ENCODE measurements at regions not wholly inside any gene's neighbourhood (a gene's known extent, or its start where the extent isn't known, plus 50 kb on each side); places are given as distances from the start of the nearest gene placed in this dataset.

DNA sequence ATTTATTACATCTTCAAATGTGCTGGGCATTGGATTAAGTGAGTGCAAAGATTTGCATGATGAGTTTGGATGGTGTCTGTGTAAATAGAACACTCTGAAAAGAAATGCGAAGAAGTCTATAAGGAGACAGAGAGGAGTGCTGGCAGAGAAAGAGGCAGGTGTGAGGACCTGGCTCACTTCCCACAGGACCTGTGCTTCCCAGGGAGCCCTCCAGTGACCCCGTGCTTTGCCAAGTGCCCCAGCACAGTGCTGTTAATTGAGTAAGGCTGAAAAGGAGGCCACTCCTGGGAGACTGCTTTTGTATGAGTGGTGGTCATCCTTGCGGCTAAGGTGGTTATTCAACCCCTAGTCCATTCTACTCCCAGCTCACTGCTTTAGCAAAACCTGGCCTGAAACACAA lies 230.8 kb downstream of the OSR1 start:
- Mint-ChIP-seq H3K27ac (ENCODE audit: unreplicated experiment) (no peak overlapping the region), H3K36me3 (ENCODE audit: low read depth) (no peaks in the 10 kb centered on the region), H3K27me3 (ENCODE audit: low read depth) (peaks cover 7% of the 10 kb centered on the region), H3K9me3 (ENCODE audit: low read depth) (no peaks in the 10 kb centered on the region), H3K4me3 (ENCODE audit: unreplicated experiment) (no peak overlapping the region), H3K4me1 (ENCODE audit: low read depth) (peaks cover 40% of the 10 kb centered on the region)
- TF ChIP-seq, protein P1, sequence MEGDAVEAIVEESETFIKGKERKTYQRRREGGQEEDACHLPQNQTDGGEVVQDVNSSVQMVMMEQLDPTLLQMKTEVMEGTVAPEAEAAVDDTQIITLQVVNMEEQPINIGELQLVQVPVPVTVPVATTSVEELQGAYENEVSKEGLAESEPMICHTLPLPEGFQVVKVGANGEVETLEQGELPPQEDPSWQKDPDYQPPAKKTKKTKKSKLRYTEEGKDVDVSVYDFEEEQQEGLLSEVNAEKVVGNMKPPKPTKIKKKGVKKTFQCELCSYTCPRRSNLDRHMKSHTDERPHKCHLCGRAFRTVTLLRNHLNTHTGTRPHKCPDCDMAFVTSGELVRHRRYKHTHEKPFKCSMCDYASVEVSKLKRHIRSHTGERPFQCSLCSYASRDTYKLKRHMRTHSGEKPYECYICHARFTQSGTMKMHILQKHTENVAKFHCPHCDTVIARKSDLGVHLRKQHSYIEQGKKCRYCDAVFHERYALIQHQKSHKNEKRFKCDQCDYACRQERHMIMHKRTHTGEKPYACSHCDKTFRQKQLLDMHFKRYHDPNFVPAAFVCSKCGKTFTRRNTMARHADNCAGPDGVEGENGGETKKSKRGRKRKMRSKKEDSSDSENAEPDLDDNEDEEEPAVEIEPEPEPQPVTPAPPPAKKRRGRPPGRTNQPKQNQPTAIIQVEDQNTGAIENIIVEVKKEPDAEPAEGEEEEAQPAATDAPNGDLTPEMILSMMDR (IDR thresholded peaks at IDR 0.05): no peak
- DNase-seq (ENCODE audit: low spot score): no peak

DNA sequence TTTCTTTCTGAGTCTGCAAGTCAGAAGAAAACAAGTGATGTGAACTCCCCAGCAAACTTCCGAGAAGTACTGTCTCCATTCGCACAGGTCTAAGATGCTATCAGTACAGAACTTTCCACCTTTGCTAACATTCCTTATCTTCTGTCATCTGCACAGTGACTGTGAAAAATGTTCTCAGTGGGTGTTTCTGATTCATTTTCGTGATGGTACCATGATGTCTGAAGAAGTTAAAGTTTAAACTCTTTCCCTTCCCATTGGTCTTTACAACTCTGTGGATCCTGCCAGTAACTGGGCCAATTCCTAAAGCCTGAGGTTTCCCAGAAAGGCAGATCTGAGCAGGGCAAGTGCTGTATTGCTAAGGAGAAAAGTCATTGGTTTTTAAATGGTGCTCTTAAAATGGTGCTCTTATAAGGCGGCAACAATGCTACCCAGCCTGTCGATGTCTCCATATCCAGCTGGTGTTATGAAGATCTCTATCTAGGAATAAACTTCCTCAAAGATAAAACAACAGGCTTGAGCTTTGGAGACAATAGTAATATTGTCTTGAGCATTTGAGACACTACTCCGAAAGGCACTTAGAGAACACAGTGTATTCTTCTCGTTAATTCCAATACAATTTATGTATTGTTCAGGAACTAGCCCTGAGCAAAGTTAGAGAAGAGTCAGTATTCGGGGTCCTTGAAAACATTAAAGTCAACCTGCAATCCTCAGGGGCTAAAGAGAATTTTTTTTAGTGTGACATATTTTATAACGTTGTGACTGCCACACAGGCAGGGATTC lies 232.3 kb downstream of the OSR1 start:
- no peaks in the 10 kb centered on the region for H3K9me3 Mint-ChIP-seq (ENCODE audit: low read depth)
- peaks cover 41% of the 10 kb centered on the region for H3K4me1 Mint-ChIP-seq (ENCODE audit: low read depth)
- no peak overlapping the region for H3K27ac Mint-ChIP-seq (ENCODE audit: unreplicated experiment)
- TF ChIP-seq, protein P1 (IDR thresholded peaks at IDR 0.05): no peak
- peaks cover 7% of the 10 kb centered on the region for H3K27me3 Mint-ChIP-seq (ENCODE audit: low read depth)
- no peaks in the 10 kb centered on the region for H3K36me3 Mint-ChIP-seq (ENCODE audit: low read depth)
- DNase-seq (ENCODE audit: low spot score): no peak
- H3K4me3 Mint-ChIP-seq (ENCODE audit: unreplicated experiment): no peak overlapping the region

DNA sequence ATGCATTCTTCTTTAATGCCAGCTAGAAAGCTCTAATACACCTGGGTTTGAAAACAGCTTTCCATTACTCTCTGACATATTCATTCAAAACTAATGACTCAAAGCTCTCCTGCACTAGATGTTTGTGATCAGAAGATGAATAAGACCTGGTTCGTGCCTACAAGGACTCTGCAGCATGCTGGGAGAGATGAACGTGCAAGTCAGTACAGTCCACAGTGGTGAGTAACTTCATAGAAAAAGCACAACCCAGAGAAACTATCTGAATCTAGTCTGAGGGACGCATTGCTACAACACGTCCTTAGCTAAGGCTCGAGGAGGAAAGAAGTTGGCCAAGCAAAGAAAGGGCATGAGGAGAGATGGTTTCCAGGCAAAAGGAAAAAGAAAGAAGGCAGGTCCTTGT lies 234.3 kb downstream of the OSR1 start:
- no peak overlapping the region for H3K27ac Mint-ChIP-seq (ENCODE audit: unreplicated experiment)
- no peaks in the 10 kb centered on the region for H3K9me3 Mint-ChIP-seq (ENCODE audit: low read depth)
- TF ChIP-seq, protein P1 (IDR thresholded peaks at IDR 0.05): no peak
- H3K4me3 Mint-ChIP-seq (ENCODE audit: unreplicated experiment): no peak overlapping the region
- H3K36me3 Mint-ChIP-seq (ENCODE audit: low read depth): no peaks in the 10 kb centered on the region
- H3K27me3 Mint-ChIP-seq (ENCODE audit: low read depth): peaks cover 7% of the 10 kb centered on the region
- H3K4me1 Mint-ChIP-seq (ENCODE audit: low read depth): peaks cover 34% of the 10 kb centered on the region
- DNase-seq (ENCODE audit: low spot score): no peak

DNA sequence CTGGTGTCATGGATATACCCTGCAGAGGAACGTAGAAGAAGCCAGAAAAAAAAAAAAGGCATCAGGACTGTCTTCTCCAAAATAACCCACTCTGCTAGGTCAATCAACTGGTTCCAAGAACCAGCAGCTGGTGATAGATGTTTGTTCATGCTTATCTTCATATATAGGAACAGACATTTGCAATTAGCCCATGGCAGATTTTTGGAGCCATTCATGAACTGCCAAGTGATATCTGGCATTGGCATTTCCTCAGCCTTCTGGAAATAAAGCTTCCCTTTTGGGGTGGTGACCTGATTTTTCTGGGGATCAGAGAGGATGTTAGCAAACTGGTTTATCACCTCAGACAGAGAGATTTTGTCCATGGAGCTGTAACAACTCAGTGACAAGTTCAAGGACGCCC lies 234.9 kb downstream of the OSR1 start:
- no peaks in the 10 kb centered on the region for H3K9me3 Mint-ChIP-seq (ENCODE audit: low read depth)
- no peak for DNase-seq (ENCODE audit: low spot score)
- H3K27ac Mint-ChIP-seq (ENCODE audit: unreplicated experiment): no peak overlapping the region
- H3K4me1 Mint-ChIP-seq (ENCODE audit: low read depth): peaks cover 34% of the 10 kb centered on the region
- H3K36me3 Mint-ChIP-seq (ENCODE audit: low read depth): no peaks in the 10 kb centered on the region
- TF ChIP-seq, protein P1 (IDR thresholded peaks at IDR 0.05): no peak
- peaks cover 7% of the 10 kb centered on the region for H3K27me3 Mint-ChIP-seq (ENCODE audit: low read depth)
- no peak overlapping the region for H3K4me3 Mint-ChIP-seq (ENCODE audit: unreplicated experiment)

DNA sequence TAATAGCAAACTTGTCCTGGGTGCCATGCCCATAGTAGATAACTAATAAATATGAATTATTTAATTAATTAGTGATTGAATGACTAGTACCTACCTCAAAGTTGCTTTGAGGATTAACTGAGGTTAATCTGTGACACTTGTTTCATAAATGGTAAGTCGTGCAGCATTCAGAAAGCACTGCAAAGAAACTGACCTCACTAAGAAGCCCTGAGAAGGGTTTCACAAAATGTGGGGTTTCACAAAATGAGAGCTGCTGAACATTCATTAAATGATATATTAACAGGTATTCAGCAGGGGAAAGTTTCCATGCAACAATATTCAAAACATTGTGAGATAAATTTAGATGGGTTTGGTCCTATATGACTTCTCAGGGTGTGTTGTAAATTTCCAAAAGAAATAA lies 236.2 kb downstream of the OSR1 start:
- Mint-ChIP-seq H3K4me3 (ENCODE audit: unreplicated experiment) (no peak overlapping the region), H3K4me1 (ENCODE audit: low read depth) (peaks cover 37% of the 10 kb centered on the region), H3K27ac (ENCODE audit: unreplicated experiment) (no peak overlapping the region), H3K9me3 (ENCODE audit: low read depth) (peaks cover 6% of the 10 kb centered on the region), H3K36me3 (ENCODE audit: low read depth) (peaks cover 5% of the 10 kb centered on the region), H3K27me3 (ENCODE audit: low read depth) (peaks cover 7% of the 10 kb centered on the region)
- DNase-seq (ENCODE audit: low spot score): no peak
- TF ChIP-seq, protein P1 (IDR thresholded peaks at IDR 0.05): no peak
